ENCODE measurements at regions not wholly inside any gene's neighbourhood (a gene's known extent, or its start where the extent isn't known, plus 50 kb on each side); places are given as distances from the start of the nearest gene placed in this dataset.

GRCh38 chr12:132413931-132414588 lies 75.9 kb upstream of the FBRSL1 start:
- Mint-ChIP-seq H3K27ac (no peak overlapping the region), H3K4me3 (no peak overlapping the region), H3K9me3 (no peaks in the 10 kb centered on the region), H3K4me1 (no peaks in the 10 kb centered on the region), H3K36me3 (no peaks in the 10 kb centered on the region), H3K27me3 (ENCODE audit: low read depth) (peaks cover 37% of the 10 kb centered on the region)
- DNase-seq (ENCODE audit: low spot score in 2 of 2, unreplicated experiment in 2 of 2) = peak in 1 of 2 experiments; percentile 72
- peak; percentile 72 for TF ChIP-seq CTCF (IDR thresholded peaks at IDR 0.05; ENCODE audit: unreplicated experiment)

GRCh38 chr12:132411457-132411856 lies 78.5 kb upstream of the FBRSL1 start:
- DNase-seq (ENCODE audit: low spot score in 2 of 2, unreplicated experiment in 2 of 2) = no peak
- TF ChIP-seq CTCF (IDR thresholded peaks at IDR 0.05; ENCODE audit: unreplicated experiment) = no peak
- no peaks in the 10 kb centered on the region for H3K36me3 Mint-ChIP-seq
- no peak overlapping the region for H3K27ac Mint-ChIP-seq
- peaks cover 30% of the 10 kb centered on the region for H3K27me3 Mint-ChIP-seq (ENCODE audit: low read depth)
- no peaks in the 10 kb centered on the region for H3K9me3 Mint-ChIP-seq
- H3K4me1 Mint-ChIP-seq = no peaks in the 10 kb centered on the region
- H3K4me3 Mint-ChIP-seq = no peak overlapping the region

- peaks cover 29% of the 10 kb centered on the region for H3K27me3 Mint-ChIP-seq (ENCODE audit: low read depth)
- H3K27ac Mint-ChIP-seq = no peak overlapping the region
- H3K4me3 Mint-ChIP-seq = no peak overlapping the region
- no peak for TF ChIP-seq CTCF (IDR thresholded peaks at IDR 0.05; ENCODE audit: unreplicated experiment)
- H3K4me1 Mint-ChIP-seq = no peaks in the 10 kb centered on the region
- no peaks in the 10 kb centered on the region for H3K9me3 Mint-ChIP-seq
- DNase-seq (ENCODE audit: low spot score in 2 of 2, unreplicated experiment in 2 of 2) = no peak
- no peaks in the 10 kb centered on the region for H3K36me3 Mint-ChIP-seq
These were observed 79.1 kb upstream of the FBRSL1 start for GRCh38 chr12:132410849-132411248.

- no peak overlapping the region for H3K4me3 Mint-ChIP-seq
- no peaks in the 10 kb centered on the region for H3K4me1 Mint-ChIP-seq
- TF ChIP-seq CTCF (IDR thresholded peaks at IDR 0.05; ENCODE audit: unreplicated experiment) = no peak
- no peaks in the 10 kb centered on the region for H3K36me3 Mint-ChIP-seq
- H3K9me3 Mint-ChIP-seq = no peaks in the 10 kb centered on the region
- H3K27me3 Mint-ChIP-seq (ENCODE audit: low read depth) = peaks cover 29% of the 10 kb centered on the region
- no peak overlapping the region for H3K27ac Mint-ChIP-seq
- no peak for DNase-seq (ENCODE audit: low spot score in 2 of 2, unreplicated experiment in 2 of 2)
These were observed 79.7 kb upstream of the FBRSL1 start for GRCh38 chr12:132410296-132410625.

- Mint-ChIP-seq H3K27me3 (ENCODE audit: low read depth) (peaks cover 28% of the 10 kb centered on the region), H3K4me3 (no peak overlapping the region), H3K4me1 (no peaks in the 10 kb centered on the region), H3K9me3 (no peaks in the 10 kb centered on the region), H3K36me3 (no peaks in the 10 kb centered on the region), H3K27ac (no peak overlapping the region)
- DNase-seq (ENCODE audit: low spot score in 2 of 2, unreplicated experiment in 2 of 2) = no peak
- no peak for TF ChIP-seq CTCF (IDR thresholded peaks at IDR 0.05; ENCODE audit: unreplicated experiment)
These were observed 80.3 kb upstream of the FBRSL1 start for GRCh38 chr12:132409495-132410295.

Data from mesothelial cell of epicardium (in vitro differentiated cells).